Ishikawa (cell line): ENCODE measurements at regions not wholly inside any gene's neighbourhood (a gene's known extent, or its start where the extent isn't known, plus 50 kb on each side); places are given as distances from the start of the nearest gene placed in this dataset.

Experiments used
- CEBPB ChIP-seq: IDR thresholded peaks from 2 replicates; pipeline ENCODE4 v1.6.1; 2012
- CREB1 ChIP-seq: IDR thresholded peaks from 2 replicates; pipeline ENCODE4 v1.6.1; 2012; ENCODE audit warnings: low read depth
- EGR1 ChIP-seq: IDR thresholded peaks from 2 replicates; pipeline ENCODE4 v1.6.1; 2012
- EP300 ChIP-seq: IDR thresholded peaks from 2 replicates; pipeline ENCODE4 v1.6.1; 2012; ENCODE audit warnings: borderline replicate concordance
- FOXM1 ChIP-seq: IDR thresholded peaks from 2 replicates; pipeline ENCODE4 v1.6.1; 2012; ENCODE audit warnings: low read depth, borderline replicate concordance
- MAX ChIP-seq: IDR thresholded peaks from 2 replicates; pipeline ENCODE4 v1.6.1; 2012
- NFIC ChIP-seq: IDR thresholded peaks from 2 replicates; pipeline ENCODE4 v1.6.1; 2012
- RAD21 ChIP-seq: IDR thresholded peaks from 2 replicates; pipeline ENCODE4 v1.6.1; 2012; ENCODE audit warnings: low read depth
- REST ChIP-seq: IDR thresholded peaks from 2 replicates; pipeline ENCODE4 v1.6.1; 2012; ENCODE audit warnings: low read depth, mild to moderate bottlenecking
- TAF1 ChIP-seq: IDR thresholded peaks from 2 replicates; pipeline ENCODE4 v1.6.1; 2012; ENCODE audit warnings: low read depth, mild to moderate bottlenecking
- TCF12 ChIP-seq: IDR thresholded peaks from 2 replicates; pipeline ENCODE4 v1.6.1; 2012; ENCODE audit warnings: low read depth
- TEAD4 ChIP-seq: IDR thresholded peaks from 2 replicates; pipeline ENCODE4 v1.6.1; 2012
- USF1 ChIP-seq: IDR thresholded peaks from 2 replicates; pipeline ENCODE4 v1.6.1; 2012
- YY1 ChIP-seq: IDR thresholded peaks from 2 replicates; pipeline ENCODE4 v1.6.1; 2012; ENCODE audit warnings: low read depth
- ZBTB7A ChIP-seq: IDR thresholded peaks from 2 replicates; pipeline ENCODE4 v1.6.1; 2012; ENCODE audit warnings: low read depth

GRCh38 chr21:31813862-31814261 lies 59.0 kb upstream of the HUNK start:
- TF ChIP-seq TAF1 (no peak), USF1 (peak; percentile 51)

- TF ChIP-seq TEAD4 (no peak), NFIC (no peak), USF1 (no peak), TCF12 (no peak), EGR1 (no peak), MAX (no peak), REST (no peak), FOXM1 (no peak), EP300 (no peak), ZBTB7A (no peak), CEBPB (no peak), YY1 (no peak), CREB1 (no peak), RAD21 (no peak), TAF1 (no peak)
Observed at GRCh38 chr21:31804008-31804394, 68.8 kb upstream of the HUNK start.

GRCh38 chr21:31803039-31804007 lies 69.5 kb upstream of the HUNK start:
- TF ChIP-seq EGR1: no peak

- TF ChIP-seq EGR1: no peak
- no peak for TF ChIP-seq MAX
- TF ChIP-seq CREB1: no peak
- TF ChIP-seq EP300: no peak
- no peak for TF ChIP-seq ZBTB7A
- no peak for TF ChIP-seq NFIC
- TF ChIP-seq FOXM1: no peak
- TF ChIP-seq USF1: no peak
- TF ChIP-seq YY1: no peak
- TF ChIP-seq REST: no peak
- TF ChIP-seq TEAD4: no peak
- TF ChIP-seq RAD21: no peak
- no peak for TF ChIP-seq TAF1
- TF ChIP-seq TCF12: no peak
- TF ChIP-seq CEBPB: no peak
Observed at GRCh38 chr21:31802331-31802730, 70.4 kb upstream of the SCAF4 start.

GRCh38 chr21:31801551-31802219 lies 69.8 kb upstream of the SCAF4 start:
- TF ChIP-seq TCF12 (no peak), CEBPB (no peak), EP300 (no peak), MAX (no peak), TEAD4 (no peak), ZBTB7A (no peak), RAD21 (no peak)
